HCT116 (cell line): ENCODE measurements at regions not wholly inside any gene's neighbourhood (a gene's known extent, or its start where the extent isn't known, plus 50 kb on each side); places are given as distances from the start of the nearest gene placed in this dataset.

ENCODE experiments used
- ATAC-seq: fragments of 200-7000 bp; cut with Tn5 transposase; 2 replicates; pipeline ENCODE4 v1.9.1; 2020; ENCODE audit warnings: mild to moderate bottlenecking, moderate library complexity
- BruUV-seq: library from RNA; stranded (reverse); fragments of 400-500 nt; replicated peaks from 2 replicates; lab custom pipeline; 2021; lab: Mats Ljungman, UMichigan
- CTCF ChIA-PET: fragments of 300-600 bp; sonication (Branson Sonifier 250); formaldehyde crosslinking; loops from one replicate; lab custom pipeline; 2021; ENCODE audit warnings: antibody characterized with exemption; lab: Charles Lee
- POLR2A ChIA-PET: fragments of 300-600, 350-600 bp; sonication (Branson Sonifier 250); formaldehyde crosslinking; loops from one replicate; lab custom pipeline; 2021; ENCODE audit warnings: antibody characterized with exemption; lab: Charles Lee
- RAD21 ChIA-PET, 2 experiments: fragments of 300-600 bp; sonication (Branson Sonifier 250); formaldehyde crosslinking; loops; one replicate each; lab custom pipeline; 2023; ENCODE audit warnings: low total read pairs in 2 of 2; ENCODE audit not compliant: uncharacterized antibody in 2 of 2, unreplicated experiment in 2 of 2, low non-redundant PET in 1 of 2; lab: Charles Lee
- DNase-seq: peaks from one replicate; pipeline ENCODE4 v3.0.0-alpha.2; 2010; ENCODE audit warnings: low read depth, low spot score
- H2AFZ ChIP-seq: fragments of 200-600 bp; shearing (Covaris generic), sonication (generic); 2 replicates; pipeline ENCODE4 v1.6.1; 2017; ENCODE audit warnings: low read depth, mixed run types, mixed read lengths, antibody characterized with exemption, low read length; ENCODE audit not compliant: poor library complexity, severe bottlenecking
- H3K27ac ChIP-seq: 2 replicates; pipeline ENCODE4 v1.5.1; 2012; ENCODE audit warnings: low read depth, low read length
- H3K27me3 ChIP-seq: fragments of 200-600 bp; sonication (generic); 2 replicates; pipeline ENCODE4 v1.6.1; 2016; ENCODE audit warnings: mixed run types, low read length, mixed read lengths; ENCODE audit not compliant: insufficient read depth
- H3K36me3 ChIP-seq, 2 experiments: fragments of 200-500 bp in 1 of 2; fragments of 200-600 bp in 1 of 2; sonication (Bioruptor generic) in 1 of 2; sonication (generic) in 1 of 2; 2 replicates each; pipeline versions ENCODE4 v1.5.1 to v1.6.1; 2014 to 2016; ENCODE audit warnings: low read length in 2 of 2, inconsistent platforms in 1 of 2, mixed read lengths in 1 of 2, mixed run types in 1 of 2; ENCODE audit not compliant: insufficient read depth in 2 of 2, control insufficient read depth in 1 of 2
- H3K4me1 ChIP-seq, 2 experiments: fragments of 200-600 bp in 1 of 2; sonication (generic) in 1 of 2; 2 replicates each; pipeline versions ENCODE4 v1.5.1 to v1.6.1; 2012 to 2017; ENCODE audit warnings: low read length in 2 of 2, inconsistent platforms in 1 of 2, mild to moderate bottlenecking in 1 of 2, mixed read lengths in 1 of 2, mixed run types in 1 of 2, moderate library complexity in 1 of 2; ENCODE audit not compliant: insufficient read depth in 2 of 2, control insufficient read depth in 1 of 2
- H3K4me2 ChIP-seq: fragments of 200-600 bp; sonication (generic); 2 replicates; pipeline ENCODE4 v1.6.1; 2017; ENCODE audit warnings: mixed run types, low read length, mixed read lengths
- H3K4me3 ChIP-seq, 2 experiments: fragments of 200-600 bp in 1 of 2; sonication (generic) in 1 of 2; replicated peaks in 1 of 2; 2 replicates each; pipeline ENCODE4 v1.5.1; 2011 to 2016; ENCODE audit warnings: low read length in 2 of 2, control low read depth in 1 of 2, low read depth in 1 of 2, mild to moderate bottlenecking in 1 of 2, mixed read lengths in 1 of 2, mixed run types in 1 of 2
- H3K79me2 ChIP-seq: fragments of 200-600 bp; sonication (generic); 2 replicates; pipeline ENCODE4 v1.6.1; 2017; ENCODE audit warnings: mild to moderate bottlenecking, mixed run types, low read length, moderate library complexity, mixed read lengths; ENCODE audit not compliant: insufficient read depth
- H3K9ac ChIP-seq: fragments of 200-600 bp; sonication (generic); 2 replicates; pipeline ENCODE4 v1.6.1; 2016; ENCODE audit warnings: low read length, mixed read lengths
- H3K9me2 ChIP-seq: fragments of 200-600 bp; sonication (generic), shearing (Covaris generic); 2 replicates; pipeline ENCODE4 v1.6.1; 2017; ENCODE audit warnings: mixed run types, mild to moderate bottlenecking, moderate library complexity; ENCODE audit not compliant: insufficient read depth
- H3K9me3 ChIP-seq, 2 experiments: fragments of 200-500 bp in 1 of 2; fragments of 200-600 bp in 1 of 2; sonication (Bioruptor generic) in 1 of 2; sonication (generic) in 1 of 2; 2 replicates each; pipeline ENCODE4 v1.6.1; 2014 to 2017; ENCODE audit warnings: low read length in 2 of 2, mixed read lengths in 2 of 2, inconsistent platforms in 1 of 2, low read depth in 1 of 2, mild to moderate bottlenecking in 1 of 2, mixed run types in 1 of 2, moderate library complexity in 1 of 2; ENCODE audit not compliant: control insufficient read depth in 1 of 2, insufficient read depth in 1 of 2
- H4K20me1 ChIP-seq: fragments of 200-600 bp; sonication (generic), shearing (Covaris generic); 2 replicates; pipeline ENCODE4 v1.6.1; 2017; ENCODE audit warnings: mixed run types, mild to moderate bottlenecking, moderate library complexity; ENCODE audit not compliant: insufficient read depth
- ATF3 ChIP-seq: IDR thresholded peaks from 2 replicates; pipeline ENCODE4 v1.6.1; 2012
- CEBPB ChIP-seq: IDR thresholded peaks from 2 replicates; pipeline ENCODE4 v1.6.1; 2012; ENCODE audit warnings: low read depth
- CTCF ChIP-seq, 3 experiments: fragments of 200-600 bp in 1 of 3; sonication (generic) in 1 of 3; IDR thresholded peaks in 2 of 3; conservative IDR thresholded peaks in 1 of 3; 2 replicates each; pipeline ENCODE4 v1.5.1; 2012 to 2017; ENCODE audit warnings: low read depth in 2 of 3, low read length in 2 of 3, antibody characterized with exemption in 1 of 3, borderline replicate concordance in 1 of 3, control low read depth in 1 of 3, mild to moderate bottlenecking in 1 of 3, mixed read lengths in 1 of 3, mixed run types in 1 of 3, moderate library complexity in 1 of 3; ENCODE audit not compliant: insufficient read depth in 1 of 3
- EGR1 ChIP-seq: IDR thresholded peaks from 2 replicates; pipeline ENCODE4 v1.6.1; 2012; ENCODE audit warnings: low read depth
- ELF1 ChIP-seq: IDR thresholded peaks from 2 replicates; pipeline ENCODE4 v1.6.1; 2012; ENCODE audit warnings: low read depth, borderline replicate concordance
- EZH2 ChIP-seq: fragments of 200-600 bp; sonication (generic); IDR thresholded peaks from 2 replicates; pipeline ENCODE4 v1.6.1; 2017; ENCODE audit warnings: antibody characterized with exemption, mixed run types
- EZH2phosphoT487 ChIP-seq: fragments of 200-600 bp; IDR thresholded peaks from 2 replicates; pipeline ENCODE4 v1.6.1; 2018; ENCODE audit warnings: antibody characterized with exemption, borderline replicate concordance
- FOSL1 ChIP-seq: IDR thresholded peaks from 2 replicates; pipeline ENCODE4 v1.6.1; 2012; ENCODE audit warnings: low read depth
- JUND ChIP-seq: IDR thresholded peaks from 2 replicates; pipeline ENCODE4 v1.6.1; 2012
- POLR2A ChIP-seq: IDR thresholded peaks from 2 replicates; pipeline ENCODE4 v1.7.0; 2011; ENCODE audit warnings: borderline replicate concordance; ENCODE audit not compliant: insufficient read depth, insufficient read length; ENCODE audit errors: extremely low read depth
- REST ChIP-seq: IDR thresholded peaks from 2 replicates; pipeline ENCODE4 v1.6.1; 2012; ENCODE audit warnings: low read depth
- SIN3A ChIP-seq: IDR thresholded peaks from 2 replicates; pipeline ENCODE4 v1.6.1; 2012; ENCODE audit warnings: low read depth
- SP1 ChIP-seq: IDR thresholded peaks from 2 replicates; pipeline ENCODE4 v1.6.1; 2012; ENCODE audit warnings: low read depth
- TCF7L2 ChIP-seq: IDR thresholded peaks from 2 replicates; pipeline ENCODE4 v1.7.0; 2011; ENCODE audit warnings: borderline replicate concordance, inconsistent platforms; ENCODE audit not compliant: insufficient read depth, insufficient read length; ENCODE audit errors: extremely low read depth
- YY1 ChIP-seq: IDR thresholded peaks from 2 replicates; pipeline ENCODE4 v1.6.1; 2011; ENCODE audit warnings: low read length, low read depth, moderate library complexity, mild to moderate bottlenecking; ENCODE audit not compliant: insufficient replicate concordance; ENCODE audit errors: extremely low read depth
- ZBTB33 ChIP-seq: IDR thresholded peaks from 2 replicates; pipeline ENCODE4 v1.6.1; 2011; ENCODE audit warnings: mild to moderate bottlenecking, low read length, moderate library complexity; ENCODE audit not compliant: insufficient replicate concordance; ENCODE audit errors: extremely low read depth
- intact Hi-C: fragments of 100-400 bp; cut with micrococcal nuclease; formaldehyde crosslinking; loops from 2 replicates; pipeline ENCODE4 v1.10.0; 2022

- Histone ChIP-seq H2AFZ (no peak overlapping the region), H3K27me3 (no peaks in the 10 kb centered on the region), H4K20me1 (no peaks in the 10 kb centered on the region)
- RAD21 ChIA-PET = no interaction called here
- POLR2A ChIA-PET = no interaction called here
- intact Hi-C loops = loop anchor here (10.0 kb wide), 1 partner anchor 594 kb away; no protein-coding TSS in a partner anchor
- TF ChIP-seq JUND = no peak
- TF ChIP-seq FOSL1 = no peak
- no peak for TF ChIP-seq ZBTB33
- TF ChIP-seq EGR1 = no peak
- no peak for TF ChIP-seq ELF1
- no peak for TF ChIP-seq SP1
- no peak for TF ChIP-seq CTCF (IDR thresholded peaks at IDR 0.05 in 2 of 3, conservative IDR thresholded peaks at IDR 0.05 in 1 of 3; ENCODE audit: borderline replicate concordance in 1 of 3, insufficient read depth in 1 of 3, low read depth in 2 of 3, low read length in 2 of 3)
- no peak for TF ChIP-seq POLR2A
- no peak for TF ChIP-seq SIN3A
- no peak for TF ChIP-seq TCF7L2
- TF ChIP-seq REST = no peak
- TF ChIP-seq EZH2 = no peak
- TF ChIP-seq CEBPB = no peak
- TF ChIP-seq YY1 = no peak
- TF ChIP-seq ATF3 = no peak
- TF ChIP-seq EZH2phosphoT487 = no peak
- TF ChIP-seq, all 23 proteins: peak for 0
- H3K27ac ChIP-seq = no peak overlapping the region
- H3K9me3 ChIP-seq = no peaks in the 10 kb centered on the region
- H3K4me2 ChIP-seq = no peak overlapping the region
- no peak for DNase-seq
- ATAC-seq = no peak
- H3K4me3 ChIP-seq = no peak overlapping the region
- no TSS peak for BruUV-seq
- no peaks in the 10 kb centered on the region for H3K36me3 ChIP-seq
- H3K9me2 ChIP-seq = no peaks in the 10 kb centered on the region
- no peaks in the 10 kb centered on the region for H3K79me2 ChIP-seq
- peaks cover 23% of the 10 kb centered on the region in 2 experiments for H3K4me1 ChIP-seq
- CTCF ChIA-PET = interaction anchor here (0.9 to 1.5 kb wide), 2 partner anchors 241 to 255 kb away, joined by 3 to 6 read pairs; no protein-coding TSS in a partner anchor
- H3K9ac ChIP-seq = no peak overlapping the region
Observed at GRCh38 chr6:154930451-154930851, 64.7 kb upstream of the TIAM2 start.
